Effector CD4-positive, alpha-beta T cell (primary cell): ENCODE measurements at regions not wholly inside any gene's neighbourhood (a gene's known extent, or its start where the extent isn't known, plus 50 kb on each side); places are given as distances from the start of the nearest gene placed in this dataset.

ENCODE experiments used
- DNase-seq: peaks from one replicate; pipeline ENCODE4 v3.0.0-alpha.2; 2020

DNA sequence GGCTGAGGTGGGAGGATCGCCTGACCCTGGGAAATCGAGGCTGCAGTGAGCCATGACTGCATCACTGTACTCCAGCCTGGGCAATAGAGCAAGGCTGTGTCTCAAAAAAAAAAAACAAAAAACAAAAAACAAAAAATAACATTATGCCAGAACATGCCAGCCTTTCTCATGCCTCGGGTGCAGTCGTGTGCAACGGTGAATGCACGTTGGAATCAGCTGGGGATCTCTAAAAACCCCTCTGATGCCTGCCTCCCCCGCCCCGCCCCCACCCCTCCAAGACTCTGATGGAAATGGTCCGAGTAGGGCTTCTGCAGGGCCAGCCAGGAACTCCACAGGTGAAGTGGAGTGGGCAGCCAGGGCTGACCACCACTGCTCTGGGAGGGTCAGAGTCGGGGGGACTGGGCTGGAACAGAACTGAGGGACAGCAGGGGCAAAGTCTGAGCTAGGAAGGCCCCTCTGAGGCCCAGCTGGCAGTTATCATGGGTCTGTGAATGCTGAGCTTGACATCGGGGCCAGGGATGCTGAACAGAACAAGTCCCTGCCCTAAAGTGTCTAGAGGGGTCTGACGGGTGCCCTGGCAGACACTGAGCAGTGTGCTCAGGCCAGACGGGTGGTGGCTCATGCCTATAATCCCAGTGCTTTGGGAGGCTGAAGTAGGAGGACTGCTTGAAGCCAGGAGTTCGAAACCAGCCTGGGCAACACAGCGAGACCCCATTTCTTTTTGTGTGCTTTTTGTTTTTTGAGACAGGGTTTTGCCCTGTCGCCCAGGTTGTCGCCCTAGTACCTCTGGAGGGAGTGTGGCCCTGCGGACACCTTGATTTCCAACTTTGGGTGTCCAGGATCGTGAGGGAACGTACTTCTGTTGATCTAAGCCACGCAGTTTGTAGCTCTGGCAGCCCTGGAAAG lies 193.4 kb upstream of the GSE1 start:
- no peak for DNase-seq

DNA sequence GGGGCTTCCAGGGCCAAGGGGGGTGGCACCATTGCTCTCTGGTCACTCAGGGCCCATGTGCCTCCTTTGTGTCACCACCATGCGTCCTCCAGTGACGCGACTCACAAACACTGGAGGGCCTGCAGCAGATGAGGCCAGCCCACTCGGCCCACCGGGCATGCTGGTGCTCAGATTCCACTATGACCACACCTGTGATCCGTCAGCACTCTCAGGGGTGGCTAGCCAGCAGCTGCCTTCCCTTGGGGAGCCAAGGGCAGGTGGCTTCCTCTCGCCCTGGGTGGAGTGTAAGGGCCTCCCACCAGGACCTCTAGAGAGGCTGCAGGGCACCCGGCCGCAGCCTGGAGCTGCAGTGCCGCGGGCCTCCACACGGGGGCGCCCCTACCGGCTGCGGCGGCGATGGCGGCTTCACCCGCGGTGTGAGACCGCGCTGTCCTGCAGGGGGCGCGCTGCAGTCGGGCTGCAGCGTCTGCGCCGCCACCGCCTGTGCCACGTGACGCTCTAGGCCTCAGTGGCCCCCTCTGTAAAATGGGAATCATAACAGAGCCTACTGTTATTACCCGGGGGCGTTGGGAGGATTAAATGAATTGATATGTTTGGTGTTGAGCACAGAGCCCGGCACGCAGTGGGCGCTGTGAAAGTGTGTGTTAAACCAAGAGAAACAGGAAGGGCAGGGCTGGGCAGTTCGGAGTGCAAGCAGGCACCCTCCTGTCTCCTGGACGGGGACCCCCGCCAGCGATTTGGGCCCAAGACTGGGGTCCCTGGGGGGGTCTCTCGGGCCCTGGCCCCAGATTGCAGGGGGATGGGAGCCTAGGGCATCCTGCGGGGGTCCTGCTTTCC lies 192.4 kb upstream of the GSE1 start:
- DNase-seq: peak; percentile 64

DNA sequence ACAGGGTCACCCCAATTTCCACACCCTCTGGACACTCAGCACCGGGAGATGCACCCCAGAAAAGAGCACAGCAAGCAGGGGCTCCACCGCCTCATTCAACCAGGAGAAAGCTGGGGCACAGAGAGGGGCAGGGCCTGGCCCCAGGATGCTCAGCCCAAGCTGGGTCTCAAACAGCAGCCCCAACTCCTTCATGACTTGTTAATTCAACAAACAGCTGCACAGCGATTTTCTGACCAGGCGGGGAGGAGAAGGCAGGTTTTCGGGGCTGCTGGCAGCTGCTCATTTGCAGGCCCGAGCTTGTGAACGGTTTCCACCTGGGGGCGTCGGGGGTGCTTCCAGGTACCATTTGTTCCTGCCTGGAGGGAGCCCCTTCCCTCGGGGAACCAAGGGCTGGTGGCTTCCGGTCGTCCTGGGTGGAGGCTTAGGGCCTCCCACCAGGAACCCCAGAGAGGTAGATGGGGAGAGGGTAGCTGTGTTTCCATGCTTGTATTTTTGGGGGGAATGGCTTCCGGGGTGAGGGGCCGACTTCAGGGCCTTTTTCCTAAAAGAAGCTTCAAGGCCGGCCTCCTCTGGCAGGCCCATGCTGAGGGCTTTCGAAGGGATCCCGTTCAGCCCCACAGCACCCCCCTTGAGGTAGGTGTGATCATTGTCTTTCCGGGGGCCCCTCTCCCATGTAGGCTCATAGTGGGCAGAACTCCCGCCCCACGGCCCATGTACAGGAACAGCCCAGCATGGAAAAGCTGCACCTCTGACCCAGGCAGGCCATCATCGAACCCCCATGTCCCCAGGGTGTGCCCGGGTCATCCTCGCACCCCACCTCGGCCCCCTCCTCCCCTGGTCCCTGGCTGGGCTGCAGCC lies 191.6 kb upstream of the GSE1 start:
- DNase-seq: no peak

DNA sequence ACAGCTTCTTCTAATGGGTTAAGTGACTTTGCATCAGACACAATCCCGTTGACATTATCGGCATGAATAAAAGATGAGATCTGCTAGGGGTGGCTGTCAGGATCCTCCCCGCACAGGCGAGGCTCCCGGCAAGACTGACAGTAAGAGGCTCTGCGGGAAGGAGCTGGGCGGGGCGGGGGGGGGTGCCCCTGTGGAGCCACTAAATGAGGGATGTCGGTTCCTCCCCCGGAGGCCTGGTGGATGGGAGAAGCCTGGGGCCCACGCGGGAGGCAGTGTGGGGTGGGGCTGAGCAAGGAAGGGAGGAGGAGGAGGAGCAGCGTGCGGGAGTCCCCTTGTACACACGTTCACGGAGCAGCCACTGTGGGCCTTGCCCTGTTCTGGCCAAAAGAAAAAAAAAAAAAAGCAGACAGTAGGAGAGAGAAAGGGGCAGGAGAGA lies 190.9 kb upstream of the GSE1 start:
- DNase-seq: no peak

DNA sequence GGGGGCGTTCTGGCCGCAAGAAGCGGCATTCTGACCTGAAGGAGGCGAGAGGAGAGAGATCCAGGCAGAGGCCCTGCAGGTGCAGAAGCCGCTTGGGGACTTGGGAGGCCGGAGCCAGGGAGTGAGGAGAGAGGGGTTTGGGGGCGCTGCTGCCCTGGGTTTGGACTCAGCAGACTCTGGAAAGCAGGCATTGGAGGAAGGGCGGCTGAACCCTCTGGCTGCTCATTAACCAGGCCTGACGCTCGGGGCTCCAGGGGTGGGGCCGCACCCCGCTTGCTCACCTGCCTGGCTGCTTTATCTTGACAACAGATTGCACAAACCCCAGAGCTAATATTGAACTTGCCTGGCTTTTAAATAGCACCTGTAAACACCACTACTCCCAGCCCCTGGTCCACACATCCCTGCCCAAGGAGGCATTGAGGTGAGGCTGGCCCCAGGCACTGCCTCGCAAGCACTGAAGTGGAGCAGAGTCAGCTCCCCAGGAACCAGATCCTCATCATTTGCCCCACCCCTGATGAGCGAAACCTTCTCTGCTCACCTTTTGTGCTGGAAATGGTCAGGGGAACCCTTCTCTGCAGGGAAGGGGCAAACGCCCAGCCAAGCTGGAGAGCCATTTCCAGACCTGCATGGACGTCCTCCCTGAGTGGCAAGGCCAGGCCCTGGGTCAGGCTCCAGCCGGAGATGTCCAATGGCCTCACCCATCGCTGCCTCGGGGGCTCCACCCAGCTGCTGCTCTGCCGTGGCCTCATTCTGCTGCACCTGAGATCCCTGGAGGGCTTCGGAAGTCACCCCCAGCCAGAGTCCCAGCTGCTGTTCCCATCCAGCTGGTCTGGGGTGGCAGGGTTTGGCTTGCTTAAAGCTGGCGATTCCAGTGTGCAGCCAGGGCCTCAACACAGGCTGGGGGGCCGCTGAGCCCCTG lies 190.2 kb upstream of the GSE1 start:
- DNase-seq: no peak

DNA sequence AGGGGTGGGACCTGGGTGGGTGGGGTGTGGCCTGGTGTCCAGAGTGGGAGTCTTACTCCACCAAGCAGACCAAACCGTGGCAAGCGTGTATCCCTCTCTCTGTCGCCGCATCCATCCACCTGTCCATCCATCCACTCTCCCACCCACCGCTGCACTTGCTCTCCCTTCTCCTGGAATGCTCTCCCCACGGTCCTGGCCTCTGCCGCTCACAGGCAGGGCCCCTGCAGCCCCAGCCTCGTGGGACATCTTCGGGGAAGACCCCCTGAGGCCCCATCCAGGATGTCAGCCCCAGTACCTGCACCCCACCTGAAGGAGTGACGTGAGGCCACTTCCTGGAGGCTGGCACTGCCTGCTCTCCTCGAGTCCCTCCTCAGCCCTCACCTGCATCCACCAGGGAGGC lies 189.5 kb upstream of the GSE1 start:
- DNase-seq: no peak

DNA sequence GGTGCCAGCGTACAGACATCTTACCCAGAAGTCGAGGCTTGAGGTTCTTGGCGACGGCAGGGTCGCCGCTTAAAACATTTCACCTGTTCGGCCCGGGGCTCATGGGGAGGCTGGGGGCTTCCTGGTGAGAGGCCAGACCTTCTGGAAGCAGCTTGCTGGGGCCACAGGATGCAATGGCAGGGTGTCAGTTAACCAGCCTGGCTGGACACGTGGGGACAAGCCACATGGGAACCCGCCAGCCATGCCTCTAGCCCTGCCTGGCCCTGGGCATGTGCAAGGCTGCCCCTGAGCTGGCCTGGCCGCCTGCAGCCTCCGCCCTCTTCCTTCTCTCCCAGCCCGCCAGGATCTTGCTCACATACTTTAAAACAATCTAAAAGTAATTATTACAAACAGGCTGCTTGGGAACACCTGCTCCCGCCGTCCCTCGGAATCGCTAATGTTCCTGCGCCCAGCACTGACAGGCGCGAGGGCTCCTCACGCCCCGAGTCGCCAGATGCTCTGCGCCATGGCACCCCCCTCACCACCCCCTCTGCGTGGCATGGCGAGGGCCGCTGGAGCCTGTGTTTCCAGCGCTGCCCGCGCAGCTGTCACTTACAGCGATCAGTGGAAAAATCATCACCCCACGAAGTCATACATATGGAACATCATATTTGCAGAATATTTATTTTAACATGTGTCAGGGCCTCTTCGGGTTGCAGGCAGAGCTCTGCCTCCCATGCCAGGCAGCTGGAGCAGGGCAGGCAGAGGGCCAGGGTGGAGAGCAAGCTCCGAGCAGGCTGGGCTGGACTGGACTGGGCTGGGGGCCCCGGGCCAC lies 188.7 kb upstream of the GSE1 start:
- no peak for DNase-seq

DNA sequence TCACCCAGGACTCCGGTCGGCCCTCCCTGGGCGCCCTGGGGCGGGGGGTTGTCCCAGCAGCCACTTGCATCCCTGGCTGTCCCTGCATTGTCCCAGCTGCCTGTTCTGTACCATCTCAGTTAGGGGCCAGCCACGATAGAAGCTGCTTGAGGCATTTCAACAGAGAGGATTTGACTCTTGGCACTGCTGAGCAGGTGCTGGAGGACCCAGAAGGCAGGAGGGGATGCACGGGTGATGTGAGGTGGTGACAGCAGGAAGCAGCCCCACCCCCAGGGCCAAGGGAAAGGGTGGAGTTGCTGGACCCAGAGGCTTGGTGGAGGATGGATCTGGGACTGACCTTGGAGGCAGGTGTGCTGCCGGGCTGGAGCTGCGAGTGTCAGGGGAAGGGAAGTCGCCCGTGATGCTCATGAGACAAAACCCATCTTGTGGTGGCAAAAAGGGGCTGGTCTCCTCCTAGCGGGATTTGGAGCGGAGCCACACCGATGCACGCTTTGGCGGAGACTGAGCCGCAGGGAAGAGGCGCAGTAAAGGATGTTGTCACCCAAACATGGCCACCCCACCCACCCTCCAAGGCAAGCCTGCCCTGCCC lies 188.0 kb upstream of the GSE1 start:
- DNase-seq: no peak

DNA sequence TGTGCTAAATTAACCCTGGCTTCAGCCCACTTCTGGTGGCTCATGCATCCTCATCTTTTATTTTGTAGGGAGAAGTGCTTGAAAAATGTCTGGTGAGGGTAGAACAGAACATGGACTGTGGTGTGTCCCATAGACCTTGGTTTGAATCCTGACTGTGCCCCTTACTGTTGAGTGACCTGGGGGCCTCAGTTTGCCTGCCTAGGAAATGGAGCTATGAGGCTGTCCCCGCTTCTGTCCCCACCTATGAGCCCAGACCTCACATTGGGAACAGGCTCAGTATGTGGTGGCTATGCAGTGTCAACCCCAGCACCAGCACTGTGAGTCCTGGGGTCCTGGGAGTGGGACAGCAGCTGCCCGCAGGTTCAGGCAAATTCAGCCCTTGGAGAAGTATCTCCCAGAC lies 186.3 kb upstream of the GSE1 start:
- DNase-seq: no peak

DNA sequence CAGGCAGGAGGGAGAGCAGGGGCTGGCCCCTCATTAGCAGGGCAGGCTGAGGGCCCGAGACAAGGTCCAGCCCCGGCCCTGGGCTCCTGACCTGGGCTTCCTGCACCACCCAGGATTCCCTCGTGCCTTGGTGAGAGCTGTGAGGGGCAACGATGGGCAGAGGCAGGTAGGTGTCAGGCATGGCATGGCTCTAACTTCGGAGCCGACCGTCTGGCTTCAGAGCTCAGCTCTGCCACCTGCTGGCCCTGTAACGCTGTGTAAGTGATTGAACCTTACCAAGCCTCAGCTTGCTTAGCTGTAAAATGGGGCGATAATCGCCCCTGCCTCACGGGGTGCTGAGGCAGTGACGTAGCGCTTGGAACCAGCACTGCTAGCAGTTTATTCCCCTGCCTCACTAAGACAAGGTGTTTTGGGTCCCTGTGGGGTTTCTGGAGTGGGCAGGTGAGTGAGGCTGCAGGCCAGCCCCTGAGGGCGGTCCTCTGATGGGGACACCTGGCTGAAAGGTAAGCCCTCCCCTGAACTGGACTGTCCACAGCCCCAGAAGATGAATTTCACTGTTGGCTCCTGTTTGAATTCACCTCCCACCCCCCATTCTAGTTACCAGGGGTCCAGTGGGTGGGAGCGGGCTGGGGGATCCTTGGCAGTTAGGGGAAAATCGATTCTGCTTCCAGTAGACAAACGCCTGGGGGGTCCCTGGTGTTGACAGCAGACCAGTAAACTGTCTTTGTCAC lies 184.8 kb upstream of the GSE1 start:
- DNase-seq: peak; percentile 36

DNA sequence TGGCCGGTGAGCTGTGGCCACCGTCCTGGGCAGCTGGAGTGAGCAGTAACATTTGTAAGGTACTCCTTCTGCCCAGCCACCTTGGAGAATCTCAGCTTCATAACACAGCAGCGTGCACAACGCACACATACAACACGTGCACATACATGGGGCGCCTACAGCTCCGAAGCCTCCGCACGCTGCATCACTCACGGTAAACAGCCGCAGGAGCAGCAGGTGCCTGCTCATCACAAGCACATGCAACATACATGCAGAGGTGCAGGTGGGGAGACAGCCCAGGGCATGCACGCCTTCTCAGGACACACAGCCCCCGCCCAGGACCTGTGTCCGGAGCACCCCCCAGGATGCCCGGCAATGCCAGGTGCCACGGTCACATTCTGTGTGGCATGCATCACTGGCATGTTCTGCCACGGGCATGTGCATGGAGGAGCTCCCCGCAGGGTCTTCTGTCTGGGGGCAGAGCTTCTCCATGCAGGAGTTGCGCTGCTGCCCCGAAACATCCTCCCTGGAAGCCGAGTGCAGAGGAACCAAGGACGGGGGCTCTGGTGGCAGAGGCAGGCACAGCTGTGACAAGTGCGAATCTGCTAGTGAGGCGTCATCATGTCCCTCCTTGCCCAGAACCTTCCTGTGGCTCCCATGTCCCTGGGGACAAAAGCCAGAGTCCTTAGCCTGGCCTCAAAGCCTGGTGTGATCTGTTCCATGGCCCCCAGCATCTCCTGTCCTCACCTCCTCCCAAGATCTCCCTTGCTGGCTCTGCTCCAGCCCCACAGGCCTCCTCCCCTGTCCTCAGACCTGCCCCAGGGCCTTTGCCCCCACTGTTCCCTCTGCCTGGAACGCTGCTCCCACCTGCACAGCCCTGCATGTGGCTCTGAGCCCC lies 184.0 kb upstream of the GSE1 start:
- no peak for DNase-seq

DNA sequence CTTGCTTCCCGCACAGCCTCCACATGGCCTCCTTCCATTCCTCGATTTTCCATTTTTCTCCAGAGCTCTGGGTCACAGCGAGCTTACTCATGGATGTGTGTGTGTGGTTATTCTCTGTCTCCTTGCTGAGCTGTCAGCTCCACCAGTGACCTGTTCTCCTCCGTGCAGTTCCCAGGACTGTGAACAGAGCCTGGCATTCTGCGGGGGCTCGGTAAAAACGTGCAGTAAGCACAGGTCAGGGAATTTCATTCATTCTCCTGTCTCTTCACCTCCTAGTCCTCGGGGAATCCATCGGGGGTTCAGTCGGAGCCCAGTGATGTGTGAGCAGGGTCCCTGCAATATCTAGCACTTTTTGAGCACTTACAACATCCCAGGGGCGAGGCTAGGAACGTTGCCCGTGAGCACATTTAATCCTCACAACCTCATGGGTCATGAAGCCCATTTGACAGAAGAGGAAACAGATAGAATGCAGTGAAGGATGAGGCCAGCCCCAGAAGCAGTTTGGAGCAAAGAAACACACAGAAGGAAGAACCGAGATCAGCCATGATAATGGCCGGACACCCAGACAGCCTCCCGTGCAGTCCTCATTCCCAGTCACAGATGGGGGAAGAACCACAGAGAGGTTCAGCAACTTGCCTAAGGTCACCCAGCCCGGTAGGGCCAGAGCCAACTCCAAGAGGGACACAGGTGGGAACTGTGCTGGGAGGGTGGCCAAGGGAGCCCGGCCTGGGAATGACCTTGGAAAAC lies 183.2 kb upstream of the GSE1 start:
- DNase-seq: no peak

DNA sequence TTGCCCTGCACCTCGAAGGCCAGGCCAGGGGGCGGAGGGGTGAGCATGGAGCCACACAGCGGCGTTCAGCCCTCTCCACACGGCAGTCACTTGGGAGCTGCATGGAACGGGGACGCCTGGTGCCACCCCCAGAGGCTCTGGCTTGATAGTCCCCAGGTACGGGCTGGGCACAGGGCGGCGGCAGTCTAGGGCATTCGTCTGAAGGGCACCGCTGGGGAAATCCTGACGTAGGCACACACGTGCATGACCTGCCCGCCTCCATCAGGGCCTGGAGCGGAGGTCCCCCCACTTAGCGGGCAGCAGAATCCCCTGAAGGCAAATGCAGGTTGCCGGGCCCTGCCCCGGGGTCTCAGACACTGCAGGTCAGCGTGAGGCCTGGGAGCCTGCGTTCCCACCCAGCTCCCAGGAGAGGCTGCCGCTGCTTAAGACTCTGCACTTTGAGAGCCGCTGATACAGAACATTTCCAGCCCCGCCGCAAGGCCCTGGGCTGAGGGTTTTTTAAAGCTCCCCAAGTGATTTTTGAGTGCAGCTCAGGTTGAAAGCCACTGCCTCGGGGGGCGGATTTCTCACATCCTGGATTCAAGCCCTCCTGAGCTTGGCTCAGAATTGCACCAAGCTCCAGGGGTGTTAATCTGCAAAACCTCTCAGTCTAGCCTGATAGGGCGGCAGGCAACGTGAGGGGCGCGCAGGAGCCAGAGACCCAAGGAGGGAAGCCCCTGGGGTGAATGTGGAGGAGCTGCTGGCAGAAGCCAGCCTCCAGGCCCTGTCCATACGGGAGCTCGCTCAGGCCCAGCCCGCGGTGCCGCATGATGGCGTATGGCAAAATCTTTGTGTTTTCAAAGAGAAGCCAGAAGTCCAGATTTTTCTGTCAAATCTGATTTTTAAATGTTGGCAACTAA lies 182.3 kb upstream of the GSE1 start:
- no peak for DNase-seq

DNA sequence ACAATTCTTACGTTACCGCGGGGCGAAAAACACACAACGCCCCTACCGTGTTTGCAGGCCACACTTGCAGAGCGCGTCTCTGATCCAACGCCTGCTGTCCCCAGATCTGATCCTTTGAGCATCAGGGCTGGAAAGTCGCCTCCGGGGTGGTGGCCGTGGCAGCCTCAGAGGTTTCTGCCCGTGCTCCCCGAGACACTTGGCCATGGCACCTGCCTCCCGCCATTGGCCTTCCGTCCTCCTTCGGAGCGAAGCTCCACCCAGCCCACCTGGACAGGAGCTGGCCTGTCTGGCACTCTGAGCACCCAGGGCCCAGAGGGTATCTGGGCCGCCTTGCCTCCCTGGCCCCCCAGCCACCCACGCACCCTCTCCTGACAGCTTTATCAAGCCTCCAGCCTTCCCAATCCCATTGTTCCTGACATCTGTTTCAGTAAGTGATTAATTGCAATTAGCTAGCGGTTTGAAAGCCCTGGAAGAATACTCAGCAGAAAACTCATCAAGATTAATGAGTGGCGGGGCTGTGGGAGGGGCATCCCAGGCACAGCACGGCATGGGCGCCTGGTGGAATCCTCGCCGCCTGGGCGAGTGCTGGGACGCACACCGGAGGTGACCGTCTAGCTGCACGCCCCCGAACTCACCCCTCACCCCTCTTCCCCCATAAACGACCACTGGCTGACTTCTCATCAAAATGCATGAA lies 181.5 kb upstream of the GSE1 start:
- no peak for DNase-seq

DNA sequence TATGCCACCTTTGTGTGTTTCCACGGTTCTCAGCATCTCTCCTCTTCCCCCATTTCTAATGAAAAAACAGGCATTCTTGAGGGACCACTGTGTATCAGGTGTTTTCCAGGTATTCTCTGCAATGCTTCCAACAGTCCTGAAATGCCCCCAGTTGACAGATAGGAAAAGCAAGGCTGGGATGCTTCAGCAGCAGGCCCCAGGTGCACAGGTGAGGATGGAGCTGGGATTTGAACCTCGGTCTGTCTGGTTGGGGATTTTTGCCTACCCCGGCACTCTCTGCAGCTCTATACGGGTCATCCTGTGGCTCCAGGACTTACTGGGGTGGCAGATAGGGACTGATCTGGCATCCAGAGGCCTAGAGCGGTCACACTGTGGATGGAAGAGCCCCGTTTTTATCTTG lies 180.5 kb upstream of the GSE1 start:
- DNase-seq: no peak

DNA sequence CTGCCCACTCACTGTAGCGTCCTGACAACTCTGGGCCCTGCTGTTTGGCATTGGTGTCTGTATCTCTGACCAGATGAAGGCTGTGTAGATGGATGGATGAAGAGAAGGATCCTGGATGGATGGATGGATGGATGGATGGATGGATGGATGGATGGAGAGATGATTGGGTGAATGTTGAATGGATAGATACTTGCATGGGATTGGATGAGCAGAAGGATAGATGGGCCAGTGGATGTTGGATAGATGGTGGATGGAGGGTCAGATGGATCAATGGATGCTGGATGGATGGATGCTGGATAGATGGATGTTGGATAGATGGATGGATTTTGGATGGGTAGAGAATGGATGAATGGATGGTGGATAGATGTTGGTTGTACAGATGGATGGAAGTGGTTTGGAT lies 179.6 kb upstream of the GSE1 start:
- no peak for DNase-seq
